ENCODE measurements at regions not wholly inside any gene's neighbourhood (a gene's known extent, or its start where the extent isn't known, plus 50 kb on each side); places are given as distances from the start of the nearest gene placed in this dataset.

DNA sequence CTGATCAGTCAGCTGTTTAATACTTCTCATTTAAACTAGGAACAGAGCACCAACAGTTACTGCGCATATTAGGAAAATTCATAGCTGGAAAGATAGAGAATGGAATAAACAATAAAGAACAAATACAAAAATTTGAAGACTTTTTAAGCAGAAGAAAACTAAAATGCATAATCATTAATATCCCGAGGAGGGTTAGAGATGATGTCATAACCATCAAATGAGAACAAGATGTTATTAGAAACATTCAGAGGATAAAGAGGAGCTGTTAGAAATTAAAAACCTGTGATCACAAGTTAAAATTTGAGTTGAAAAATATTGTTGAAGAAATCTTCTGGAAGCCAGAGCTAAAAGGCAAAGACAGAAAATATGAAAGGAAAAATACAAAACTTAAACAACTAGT is 54.0 kb upstream of the ALKAL2 start:
- DNase-seq (ENCODE audit: low read depth) = no peak
- no peak overlapping the region for H3K4me3 ChIP-seq (ENCODE audit: low read depth, low read length)

DNA sequence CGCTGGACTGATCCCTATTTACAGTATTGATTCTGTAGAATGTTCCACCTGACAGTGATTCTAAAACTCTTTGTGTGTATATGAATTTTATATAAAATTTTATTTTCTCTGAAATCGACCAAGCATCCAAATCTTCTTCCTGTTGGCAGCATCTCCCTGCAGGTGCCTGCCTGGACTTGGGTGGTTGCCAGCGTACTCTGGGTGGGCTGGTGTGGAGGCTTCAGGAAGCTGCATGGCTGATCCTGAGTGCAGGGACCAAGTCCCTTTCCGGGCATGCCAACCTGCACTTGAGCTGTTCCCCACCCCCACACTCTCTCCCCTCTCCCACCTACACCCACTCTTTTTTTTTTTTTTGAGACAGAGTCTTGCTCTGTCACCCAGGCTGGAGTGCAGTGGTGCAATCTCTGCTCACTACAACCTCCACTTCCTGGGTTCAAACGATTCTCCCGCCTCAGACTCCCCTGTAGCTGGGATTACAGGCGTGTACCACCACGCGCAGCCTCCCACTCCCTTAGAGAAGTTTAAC is 53.2 kb upstream of the ALKAL2 start:
- DNase-seq (ENCODE audit: low read depth) = no peak

More for the DNA sequence above, 53.2 kb upstream of the ALKAL2 start:
- H3K4me3 ChIP-seq (ENCODE audit: low read depth, low read length) = no peak overlapping the region
